Neural crest cell (in vitro differentiated cells): ENCODE measurements at regions not wholly inside any gene's neighbourhood (a gene's known extent, or its start where the extent isn't known, plus 50 kb on each side); places are given as distances from the start of the nearest gene placed in this dataset.
A peak's percentile ranks its signal among the peaks of the same experiment; 100 is the strongest.

Experiments used
- DNase-seq: peaks from one replicate; pipeline ENCODE4 v3.0.0; 2021; ENCODE audit warnings: low read depth, mixed read lengths, low spot score
- H3K27ac Mint-ChIP-seq: one replicate; pipeline ENCODE4 v1.8.0; 2021; ENCODE audit warnings: mild to moderate bottlenecking, mixed read lengths; ENCODE audit not compliant: unreplicated experiment
- H3K27me3 Mint-ChIP-seq: 2 replicates; pipeline ENCODE4 v1.8.0; 2021; ENCODE audit warnings: low read depth, mild to moderate bottlenecking, mixed read lengths
- H3K36me3 Mint-ChIP-seq: 2 replicates; pipeline ENCODE4 v1.8.0; 2021; ENCODE audit warnings: low read depth, mild to moderate bottlenecking, mixed read lengths
- H3K4me1 Mint-ChIP-seq: 2 replicates; pipeline ENCODE4 v1.8.0; 2021; ENCODE audit warnings: mixed read lengths
- H3K4me3 Mint-ChIP-seq: one replicate; pipeline ENCODE4 v1.8.0; 2021; ENCODE audit warnings: mild to moderate bottlenecking, mixed read lengths
- H3K9me3 Mint-ChIP-seq: 2 replicates; pipeline ENCODE4 v1.8.0; 2021; ENCODE audit warnings: mixed read lengths
- CTCF ChIP-seq: fragments of 200-600 bp; sonication (generic); conservative IDR thresholded peaks from 2 replicates; pipeline ENCODE4 v1.5.0; 2021; ENCODE audit warnings: antibody characterized with exemption, mild to moderate bottlenecking

DNA sequence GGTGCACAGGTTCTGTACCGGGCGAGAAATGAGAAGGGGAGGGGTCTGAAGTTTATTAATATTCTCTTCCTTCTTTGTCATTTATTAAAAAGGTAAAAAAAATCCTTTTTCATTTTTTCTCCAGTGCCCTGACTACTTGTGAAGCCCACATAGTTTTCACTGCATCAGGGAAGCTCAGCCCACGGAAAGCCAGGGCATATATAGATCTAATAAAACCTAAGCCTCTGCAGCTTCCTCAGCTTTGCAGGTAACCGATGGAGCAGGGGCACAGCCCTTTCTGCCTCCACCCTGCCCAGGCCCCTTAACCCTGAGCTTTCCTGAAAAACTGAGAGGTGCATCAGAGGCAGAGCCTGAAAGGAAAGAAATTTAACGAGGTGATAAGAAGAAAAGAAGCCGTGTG, 140.1 kb downstream of the NXPE2 start:
- no peak overlapping the region for H3K4me3 Mint-ChIP-seq
- no peaks in the 10 kb centered on the region for H3K4me1 Mint-ChIP-seq
- DNase-seq, result no peak
- peaks cover 2% of the 10 kb centered on the region for H3K9me3 Mint-ChIP-seq
- no peak for TF ChIP-seq CTCF
- H3K27me3 Mint-ChIP-seq, result peaks cover 9% of the 10 kb centered on the region
- H3K36me3 Mint-ChIP-seq, result no peaks in the 10 kb centered on the region
- H3K27ac Mint-ChIP-seq, result no peak overlapping the region

DNA sequence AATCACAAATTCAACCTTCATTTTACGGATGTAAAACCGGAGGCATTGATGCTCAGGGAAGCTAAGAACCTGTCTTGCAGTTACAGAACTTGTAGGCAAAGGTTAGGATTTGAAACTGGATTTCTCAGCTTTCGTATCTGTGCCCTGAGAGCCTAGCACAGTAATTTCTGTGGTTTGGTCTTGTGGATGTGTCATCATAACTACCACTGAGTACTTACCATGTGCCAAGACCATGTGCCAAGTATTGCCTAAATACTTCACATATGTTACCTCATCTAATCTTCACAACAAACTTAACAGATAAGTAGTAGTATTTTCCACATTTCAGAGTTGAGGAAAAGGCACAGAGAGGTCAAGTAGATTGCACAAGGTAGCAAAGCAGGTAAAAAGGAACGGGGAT, 140.7 kb downstream of the NXPE2 start:
- no peak for DNase-seq
- no peak for TF ChIP-seq CTCF
- no peak overlapping the region for H3K4me3 Mint-ChIP-seq
- peaks cover 4% of the 10 kb centered on the region for H3K9me3 Mint-ChIP-seq
- no peaks in the 10 kb centered on the region for H3K4me1 Mint-ChIP-seq
- H3K27ac Mint-ChIP-seq, result no peak overlapping the region
- peaks cover 10% of the 10 kb centered on the region for H3K27me3 Mint-ChIP-seq
- no peaks in the 10 kb centered on the region for H3K36me3 Mint-ChIP-seq

DNA sequence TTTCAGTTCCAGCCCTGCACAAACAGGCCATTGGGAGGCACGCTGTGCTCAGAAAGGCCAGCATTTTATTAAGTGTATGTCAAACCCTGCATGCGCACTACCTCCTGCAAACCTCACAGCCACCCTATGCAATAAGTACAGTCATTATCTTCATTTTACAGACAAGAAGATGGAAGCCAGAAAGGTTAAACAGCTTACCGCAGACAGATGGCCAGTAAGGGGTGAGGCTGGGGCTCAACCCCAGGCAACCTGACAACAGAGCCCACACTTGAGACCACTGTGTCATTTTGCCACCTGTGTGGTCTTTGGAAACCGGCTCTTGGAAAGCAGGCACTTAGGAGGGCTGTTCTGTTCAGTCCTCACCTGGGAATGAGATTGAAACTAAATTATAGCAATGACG, 142.3 kb downstream of the NXPE2 start:
- TF ChIP-seq CTCF, result no peak
- no peak overlapping the region for H3K27ac Mint-ChIP-seq
- H3K4me3 Mint-ChIP-seq, result no peak overlapping the region
- DNase-seq, result no peak
- H3K27me3 Mint-ChIP-seq, result peaks cover 10% of the 10 kb centered on the region
- no peaks in the 10 kb centered on the region for H3K4me1 Mint-ChIP-seq
- peaks cover 4% of the 10 kb centered on the region for H3K9me3 Mint-ChIP-seq
- H3K36me3 Mint-ChIP-seq, result no peaks in the 10 kb centered on the region

GRCh38 chr11:114821621-114822412, 143.5 kb downstream of the NXPE2 start:
- Mint-ChIP-seq H3K36me3 (no peaks in the 10 kb centered on the region), H3K4me3 (no peak overlapping the region), H3K9me3 (peaks cover 4% of the 10 kb centered on the region), H3K27ac (no peak overlapping the region), H3K4me1 (no peaks in the 10 kb centered on the region), H3K27me3 (peaks cover 10% of the 10 kb centered on the region)
- no peak for DNase-seq
- TF ChIP-seq CTCF, result no peak

- Mint-ChIP-seq H3K4me1 (no peaks in the 10 kb centered on the region), H3K4me3 (no peak overlapping the region), H3K36me3 (no peaks in the 10 kb centered on the region), H3K9me3 (peaks cover 4% of the 10 kb centered on the region), H3K27me3 (peaks cover 3% of the 10 kb centered on the region), H3K27ac (peak overlapping the region; percentile 15)
- DNase-seq, result no peak
- no peak for TF ChIP-seq CTCF
These were observed 148.6 kb downstream of the NXPE2 start for GRCh38 chr11:114826910-114827442.
